Prostate gland (tissue), 2 donors: ENCODE measurements at regions not wholly inside any gene's neighbourhood (a gene's known extent, or its start where the extent isn't known, plus 50 kb on each side); places are given as distances from the start of the nearest gene placed in this dataset.
"Not testable (repeated sequence)": the region's sequence is repeated elsewhere in the genome, so short reads cannot be mapped to it uniquely, and the experiment has no call there.

Experiments
- DNase-seq: peaks from one replicate; pipeline ENCODE4 v3.0.0-alpha.2; 2019; ENCODE audit warnings: low spot score
- H3K27ac ChIP-seq, 2 donors: fragments of 200-600 bp; sonication (generic); 2 replicates each; pipeline ENCODE4 v1.5.1; 2017 to 2019
- H3K27me3 ChIP-seq: fragments of 200-600 bp; sonication (generic); replicated peaks from 2 replicates; pipeline ENCODE4 v1.5.1; 2019; ENCODE audit not compliant: insufficient read depth
- H3K36me3 ChIP-seq, 2 donors: fragments of 200-600 bp; sonication (generic); 1 replicate in 1 of 2; 2 replicates in 1 of 2; pipeline versions ENCODE4 v1.5.1 to v1.8.1; 2017 to 2019
- H3K4me1 ChIP-seq: fragments of 200-600 bp; sonication (generic); replicated peaks from 2 replicates; pipeline ENCODE4 v1.5.1; 2019
- H3K4me3 ChIP-seq, 2 donors: fragments of 200-600 bp; sonication (generic); 2 replicates each; pipeline ENCODE4 v1.5.1; 2017 to 2019
- H3K9me3 ChIP-seq: fragments of 200-600 bp; sonication (generic); 2 replicates; pipeline ENCODE4 v1.5.1; 2017
- POLR2A ChIP-seq: fragments of 450-650 bp; IDR thresholded peaks from one replicate; pipeline ENCODE4 v1.6.1; 2016; ENCODE audit warnings: antibody characterized with exemption, mild to moderate bottlenecking
- POLR2AphosphoS5 ChIP-seq: sonication (generic); formaldehyde crosslinking; IDR thresholded peaks from one replicate; pipeline ENCODE4 v1.6.1; 2017; ENCODE audit warnings: antibody characterized with exemption
- WGBS: methylation state at CpG from one replicate; pipeline ENCODE4 v1.1.5; 2018; 5-methylcytosine and 5-hydroxymethylcytosine counted together
- intact Hi-C: fragments of 100-400 bp; cut with DNase I; formaldehyde crosslinking; loops from one replicate; pipeline ENCODE4 v1.14.2; 2022
- TF ChIP-seq, protein P1 (sequence below), 4 experiments: fragments of 200-600 bp in 2 of 4; fragments of 450-650 bp in 2 of 4; sonication (generic) in 2 of 4; IDR thresholded peaks; 1 replicate in 3 of 4; 2 replicates in 1 of 4; pipeline ENCODE4 v1.5.1; 2016 to 2019; ENCODE audit warnings: antibody characterized with exemption in 4 of 4, mild to moderate bottlenecking in 2 of 4, moderate library complexity in 2 of 4

DNA sequence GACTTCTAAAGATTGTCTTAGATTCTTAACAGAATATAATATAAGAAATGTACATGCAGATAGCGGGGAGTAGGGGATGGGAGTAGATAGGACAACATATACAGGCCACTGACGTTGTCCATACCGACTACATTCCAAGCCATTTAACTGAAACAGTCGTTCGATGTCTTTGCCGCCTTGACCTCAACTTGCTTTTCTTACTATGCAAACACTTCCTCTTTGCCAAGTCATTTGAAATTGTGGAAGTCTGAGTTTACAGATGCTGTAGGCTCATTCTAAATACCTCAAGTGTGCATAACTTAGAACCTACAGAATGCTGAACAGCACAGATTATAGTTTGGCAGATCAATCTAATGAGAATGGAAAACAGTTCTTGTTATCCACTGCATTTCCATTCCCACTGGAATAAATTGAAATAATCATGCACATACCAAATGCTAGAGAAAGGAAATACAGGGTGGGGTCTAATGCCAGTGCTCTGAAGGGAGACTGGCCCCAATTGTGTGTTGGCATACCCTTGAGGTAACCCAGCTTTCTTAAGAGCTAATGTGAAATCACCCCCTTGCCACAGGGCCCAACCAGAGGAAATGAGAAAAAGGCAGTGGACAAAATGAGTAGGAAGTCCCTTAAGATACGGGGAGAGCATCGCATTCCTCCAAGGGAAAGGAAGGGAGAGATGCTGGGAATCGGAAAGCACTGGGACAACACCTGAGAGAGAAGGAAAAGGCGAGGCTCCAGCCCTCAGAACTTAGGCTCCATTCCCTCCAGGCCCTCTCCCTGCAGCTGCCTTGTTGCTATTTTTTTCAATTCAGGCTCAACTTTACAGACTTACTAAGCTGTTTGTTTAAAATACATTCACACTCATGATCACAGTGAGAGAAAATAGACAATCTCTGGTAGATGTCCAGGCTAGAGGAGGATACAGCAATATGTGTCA, 380.9 kb upstream of the TMTC1 start:
- Histone ChIP-seq H3K27me3 (peaks cover under 1% of the 10 kb centered on the region), H3K9me3 (no peaks in the 10 kb centered on the region), H3K27ac (no peak overlapping the region), H3K36me3 (no peaks in the 10 kb centered on the region), H3K4me1 (no peaks in the 10 kb centered on the region), H3K4me3 (no peak overlapping the region)
- no peak for DNase-seq
- 72% methylated on average over 10 of the region's 10 CpGs for WGBS
- intact Hi-C loops: no loop called here
- TF ChIP-seq POLR2A: no peak
- TF ChIP-seq POLR2AphosphoS5: no peak
- TF ChIP-seq, protein P1, sequence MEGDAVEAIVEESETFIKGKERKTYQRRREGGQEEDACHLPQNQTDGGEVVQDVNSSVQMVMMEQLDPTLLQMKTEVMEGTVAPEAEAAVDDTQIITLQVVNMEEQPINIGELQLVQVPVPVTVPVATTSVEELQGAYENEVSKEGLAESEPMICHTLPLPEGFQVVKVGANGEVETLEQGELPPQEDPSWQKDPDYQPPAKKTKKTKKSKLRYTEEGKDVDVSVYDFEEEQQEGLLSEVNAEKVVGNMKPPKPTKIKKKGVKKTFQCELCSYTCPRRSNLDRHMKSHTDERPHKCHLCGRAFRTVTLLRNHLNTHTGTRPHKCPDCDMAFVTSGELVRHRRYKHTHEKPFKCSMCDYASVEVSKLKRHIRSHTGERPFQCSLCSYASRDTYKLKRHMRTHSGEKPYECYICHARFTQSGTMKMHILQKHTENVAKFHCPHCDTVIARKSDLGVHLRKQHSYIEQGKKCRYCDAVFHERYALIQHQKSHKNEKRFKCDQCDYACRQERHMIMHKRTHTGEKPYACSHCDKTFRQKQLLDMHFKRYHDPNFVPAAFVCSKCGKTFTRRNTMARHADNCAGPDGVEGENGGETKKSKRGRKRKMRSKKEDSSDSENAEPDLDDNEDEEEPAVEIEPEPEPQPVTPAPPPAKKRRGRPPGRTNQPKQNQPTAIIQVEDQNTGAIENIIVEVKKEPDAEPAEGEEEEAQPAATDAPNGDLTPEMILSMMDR (IDR thresholded peaks at IDR 0.05): no peak

DNA sequence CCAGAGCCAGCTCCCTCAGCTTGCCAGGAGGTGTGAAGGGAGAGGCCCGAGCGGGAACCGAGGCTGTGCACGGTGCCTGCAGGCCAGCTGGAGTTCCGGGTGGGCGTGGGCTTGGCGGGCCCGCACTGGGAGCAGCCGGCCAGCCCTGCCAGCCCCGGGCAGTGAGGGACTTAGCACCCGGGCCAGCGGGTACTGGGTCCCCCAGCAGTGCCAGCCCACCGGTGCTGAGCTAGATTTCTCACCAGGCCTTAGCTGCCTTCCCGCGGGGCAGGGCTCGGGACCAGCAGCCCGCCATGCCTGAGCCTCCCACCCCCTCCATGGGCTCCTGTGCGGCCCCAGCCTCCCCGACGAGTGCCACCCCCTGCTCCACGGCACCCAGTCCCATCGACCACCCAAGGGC, 373.1 kb upstream of the TMTC1 start:
- H3K36me3 ChIP-seq, H3K9me3 ChIP-seq, H3K4me1 ChIP-seq, H3K4me3 ChIP-seq, intact Hi-C loops, H3K27ac ChIP-seq, DNase-seq, H3K27me3 ChIP-seq: not testable (repeated sequence)
- WGBS: 100% methylated on average over 8 of the region's 22 CpGs

DNA sequence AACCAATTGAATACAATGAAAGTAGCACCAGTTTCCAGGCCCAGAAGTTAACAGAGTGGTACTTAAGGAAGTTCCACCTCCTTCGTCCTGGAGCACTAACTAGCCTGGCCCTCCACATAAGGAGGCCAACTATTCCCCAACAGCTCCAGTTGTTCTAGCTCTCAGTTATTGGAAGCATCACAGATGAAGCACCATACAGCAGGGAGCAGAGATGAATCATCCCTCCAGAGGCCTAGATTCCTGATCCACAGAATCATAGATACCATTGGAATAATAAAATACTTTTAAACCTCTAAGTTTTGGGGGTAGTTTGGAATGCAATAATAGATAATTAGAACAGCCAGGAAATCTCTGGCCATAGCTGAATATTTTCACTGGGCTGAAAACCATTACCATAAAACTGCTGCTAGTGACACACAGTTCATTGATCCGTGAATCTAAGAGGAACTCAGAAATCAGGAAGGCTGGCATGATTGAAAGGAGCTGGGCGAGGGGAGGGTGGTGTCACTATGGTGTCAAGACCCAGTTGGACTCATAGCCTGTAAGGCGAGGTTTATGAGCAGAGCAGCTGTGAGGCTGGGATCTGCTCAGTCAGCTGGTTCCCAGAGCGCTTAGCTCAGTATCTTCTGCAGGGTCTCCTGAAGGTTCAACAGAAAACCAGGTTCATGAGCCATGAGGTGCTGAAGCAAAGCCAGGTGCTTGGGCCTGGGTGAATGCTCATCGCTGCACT, 371.4 kb upstream of the TMTC1 start:
- H3K27ac ChIP-seq: no peak overlapping the region
- TF ChIP-seq POLR2A (no peak), POLR2AphosphoS5 (no peak)
- TF ChIP-seq, protein P1 (IDR thresholded peaks at IDR 0.05): no peak
- intact Hi-C loops: no loop called here
- H3K36me3 ChIP-seq: no peaks in the 10 kb centered on the region
- DNase-seq: no peak
- 92% methylated on average over 6 of the region's 6 CpGs for whole genome bisulfite sequencing
- peaks cover 2% of the 10 kb centered on the region for H3K27me3 ChIP-seq
- no peaks in the 10 kb centered on the region for H3K9me3 ChIP-seq
- H3K4me1 ChIP-seq: no peaks in the 10 kb centered on the region
- H3K4me3 ChIP-seq: no peak overlapping the region

DNA sequence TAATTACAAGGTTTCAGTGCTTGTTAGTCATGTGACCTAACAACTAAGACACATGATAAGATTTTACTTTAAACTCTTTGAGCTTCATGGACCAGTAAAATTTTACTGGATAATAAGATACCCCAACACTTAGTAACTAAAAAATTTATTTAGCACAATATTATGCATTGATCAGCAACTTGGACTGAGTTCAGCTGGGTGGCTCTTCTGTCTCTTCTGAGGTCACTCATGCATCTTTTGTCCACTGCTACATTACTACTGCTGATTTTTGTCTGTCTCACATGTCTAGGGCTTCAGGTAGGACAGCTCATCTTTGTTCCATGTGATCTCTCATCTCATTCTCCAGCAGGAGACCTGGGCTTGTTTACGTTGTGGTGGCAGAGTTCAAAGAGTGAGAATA, 370.2 kb upstream of the TMTC1 start:
- Histone ChIP-seq H3K9me3 (no peaks in the 10 kb centered on the region), H3K4me3 (no peak overlapping the region), H3K36me3 (no peaks in the 10 kb centered on the region), H3K27ac (no peak overlapping the region), H3K4me1 (no peaks in the 10 kb centered on the region), H3K27me3 (peaks cover 2% of the 10 kb centered on the region)
- intact Hi-C loops: no loop called here
- no peak for DNase-seq
- 96% methylated on average over 1 of the region's 1 CpG for WGBS
- no peak for TF ChIP-seq POLR2AphosphoS5
- TF ChIP-seq, protein P1 (IDR thresholded peaks at IDR 0.05): no peak
- no peak for TF ChIP-seq POLR2A

DNA sequence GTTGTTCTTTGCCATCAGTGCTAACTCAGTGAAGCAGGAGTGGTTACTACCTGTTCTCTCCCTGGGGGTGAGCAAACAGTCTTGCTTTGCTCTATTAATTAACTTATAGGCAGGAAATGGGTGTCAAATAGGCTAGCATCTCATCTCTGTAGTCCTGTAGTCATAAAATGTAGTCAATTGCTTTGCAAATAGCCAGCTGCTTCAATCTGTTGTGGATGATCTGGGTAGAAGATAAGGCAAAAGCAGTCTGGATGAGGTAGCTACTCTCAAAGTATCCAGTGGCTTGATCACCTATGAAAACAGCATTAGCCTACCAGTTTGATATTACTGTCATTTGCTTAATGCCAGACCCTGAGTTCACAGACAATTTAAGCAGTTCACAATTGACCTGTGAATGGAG, 369.0 kb upstream of the TMTC1 start:
- Histone ChIP-seq H3K36me3 (no peaks in the 10 kb centered on the region), H3K27ac (no peak overlapping the region), H3K4me1 (no peaks in the 10 kb centered on the region), H3K9me3 (no peaks in the 10 kb centered on the region), H3K27me3 (no peaks in the 10 kb centered on the region), H3K4me3 (no peak overlapping the region)
- TF ChIP-seq POLR2AphosphoS5 (no peak), POLR2A (no peak)
- TF ChIP-seq, protein P1 (IDR thresholded peaks at IDR 0.05): no peak
- intact Hi-C loops: no loop called here
- DNase-seq: no peak
